CD4-positive, alpha-beta T cell treated with Interleukin-15 for 4 hours (primary cell): ENCODE measurements at regions not wholly inside any gene's neighbourhood (a gene's known extent, or its start where the extent isn't known, plus 50 kb on each side); places are given as distances from the start of the nearest gene placed in this dataset.
"Not testable (repeated sequence)": the region's sequence is repeated elsewhere in the genome, so short reads cannot be mapped to it uniquely, and the experiment has no call there.

ENCODE experiments used
- DNase-seq: peaks from one replicate; pipeline ENCODE4 v3.0.0-alpha.2; 2020; ENCODE audit warnings: low spot score

DNA sequence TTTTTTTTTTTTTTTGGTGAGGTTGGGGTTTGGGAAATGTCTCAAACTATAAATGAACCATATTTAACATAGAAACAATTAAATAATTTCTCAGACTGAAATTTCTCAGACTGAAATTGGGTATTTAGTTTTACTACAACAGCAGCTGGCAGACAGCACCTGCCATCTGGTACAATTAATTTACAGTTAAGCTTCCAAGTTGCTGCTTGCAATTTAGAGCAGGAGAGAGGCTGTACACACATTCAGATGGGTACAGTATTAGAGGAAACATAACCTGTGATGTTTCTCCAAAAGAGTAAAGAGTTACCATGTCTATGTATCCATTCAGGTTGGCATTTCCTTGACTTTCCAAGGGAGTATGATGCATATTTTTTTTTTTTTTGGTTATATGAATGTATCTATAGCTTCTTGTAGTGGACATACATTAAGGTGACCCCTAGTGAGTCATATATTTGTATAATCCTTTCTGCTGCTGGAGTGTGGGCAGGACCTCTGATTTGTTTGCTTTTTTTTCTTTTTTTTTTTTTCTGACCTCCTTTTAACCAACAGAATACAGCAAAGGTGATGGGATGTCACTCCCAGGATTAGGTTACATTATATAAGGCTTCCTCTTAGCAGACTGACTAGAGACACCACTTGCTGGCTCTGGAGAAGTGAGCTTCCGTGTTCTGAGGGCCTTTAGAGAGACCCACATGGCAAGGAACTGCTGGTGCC lies 201.7 kb downstream of the PTH2R start:
- no peak for DNase-seq

DNA sequence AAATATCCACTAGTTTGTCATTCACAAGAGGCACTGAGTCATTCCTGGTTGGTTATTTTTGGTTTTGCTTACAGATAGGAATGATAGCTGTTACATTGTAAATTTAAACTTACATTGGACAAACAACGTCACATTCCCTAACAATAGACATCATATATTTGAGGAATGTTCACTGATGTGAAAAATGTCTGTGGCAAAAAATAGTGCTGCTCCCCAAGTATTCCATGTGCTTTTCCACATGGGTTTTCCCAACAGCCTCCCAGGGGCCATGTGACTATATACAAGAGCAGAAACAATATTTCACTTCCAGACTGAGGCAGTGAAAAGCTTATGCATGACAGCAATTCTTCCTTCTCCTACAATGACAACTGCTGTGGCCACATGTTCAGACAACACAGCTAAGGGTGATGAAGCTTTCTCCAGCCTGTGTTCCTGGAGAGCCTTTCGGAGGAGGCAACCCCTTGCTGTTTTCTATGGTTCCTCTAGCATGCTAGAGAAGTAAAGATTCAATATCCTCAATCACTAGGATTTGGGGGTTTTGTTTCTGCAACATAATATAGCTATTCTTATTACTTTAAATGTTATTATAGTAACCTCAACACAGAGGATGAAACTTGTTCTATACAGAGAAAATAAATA lies 202.7 kb downstream of the PTH2R start:
- DNase-seq = no peak

DNA sequence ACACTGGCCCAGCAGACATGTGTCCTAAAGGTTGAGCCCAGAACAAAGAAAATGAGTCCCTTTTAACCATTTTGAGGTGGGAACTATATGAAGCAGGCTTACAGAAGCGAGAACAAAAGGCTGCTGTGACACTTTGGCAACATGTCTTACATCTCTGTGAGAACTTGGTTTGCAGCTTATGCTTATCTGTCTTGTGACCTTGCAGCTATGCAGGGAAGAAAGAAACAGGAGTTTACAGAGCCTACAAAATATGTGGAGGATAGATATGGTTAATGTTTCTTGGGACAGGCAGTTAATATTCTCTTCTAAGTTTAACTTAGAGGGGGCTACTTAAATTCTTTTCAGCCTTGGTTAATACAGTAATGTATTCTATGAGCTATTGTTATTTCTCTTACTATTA lies 209.1 kb downstream of the PTH2R start:
- not testable (repeated sequence) for DNase-seq

DNA sequence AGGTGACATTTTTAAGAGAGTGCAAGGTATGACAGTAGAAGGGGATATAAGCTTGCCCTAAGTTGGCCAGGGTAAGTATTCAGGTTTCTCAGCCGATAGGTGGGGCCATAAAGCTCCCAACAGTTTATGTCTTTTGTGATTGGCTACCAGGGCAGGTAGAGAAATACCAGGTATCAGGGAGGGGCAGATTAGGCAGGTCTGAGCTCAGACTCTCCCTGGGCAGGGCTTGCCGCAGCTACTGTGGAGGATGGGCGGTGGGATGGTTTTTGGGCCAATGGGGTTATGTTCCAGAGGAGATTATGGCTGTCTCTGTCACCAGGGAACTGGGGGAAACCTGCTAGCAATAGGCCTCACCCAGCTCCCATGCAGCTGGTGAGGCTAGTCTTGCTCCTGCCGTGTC lies 211.6 kb downstream of the PTH2R start:
- DNase-seq = no peak

DNA sequence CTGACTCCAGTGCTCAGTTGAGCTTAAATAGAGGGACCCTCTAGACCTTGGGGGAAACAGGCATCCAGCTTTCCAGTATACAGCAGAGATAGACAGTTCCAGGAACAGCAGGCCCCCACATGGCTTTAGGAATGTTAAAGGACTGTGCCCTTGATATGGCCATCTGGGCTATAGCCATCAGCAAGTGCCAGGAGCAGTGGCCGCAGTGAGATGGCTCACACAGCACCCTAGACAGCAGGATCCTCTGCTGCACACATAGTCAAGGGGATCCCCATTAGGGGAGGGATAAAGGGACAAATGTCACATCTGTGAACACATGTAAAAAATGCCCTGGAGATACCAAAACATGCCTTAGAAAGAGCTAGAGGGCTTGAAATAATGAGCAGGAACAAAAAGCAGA lies 213.4 kb downstream of the PTH2R start:
- no peak for DNase-seq

DNA sequence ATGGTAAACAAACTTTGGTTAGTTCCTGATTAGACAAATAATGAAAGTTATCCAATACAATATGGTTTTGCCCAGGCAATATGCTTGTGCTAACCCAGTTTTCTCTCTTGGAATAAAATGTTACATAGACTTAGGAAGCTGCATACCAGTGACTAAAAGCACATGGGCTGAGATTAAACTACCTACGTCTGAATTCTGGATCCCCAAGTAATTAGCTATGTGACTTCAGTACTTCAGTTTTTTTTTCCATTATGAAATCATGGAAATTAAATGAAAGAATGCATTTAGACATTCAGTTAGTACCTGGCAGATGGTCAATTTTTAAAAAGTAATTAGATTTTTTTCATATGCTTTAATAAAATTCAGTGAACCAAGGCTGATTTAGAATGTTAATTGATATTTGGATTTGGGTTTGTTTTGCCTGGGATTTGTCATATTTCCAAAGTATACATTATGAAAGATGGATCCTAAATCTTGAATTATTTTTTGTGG lies 213.9 kb downstream of the PTH2R start:
- DNase-seq = no peak

DNA sequence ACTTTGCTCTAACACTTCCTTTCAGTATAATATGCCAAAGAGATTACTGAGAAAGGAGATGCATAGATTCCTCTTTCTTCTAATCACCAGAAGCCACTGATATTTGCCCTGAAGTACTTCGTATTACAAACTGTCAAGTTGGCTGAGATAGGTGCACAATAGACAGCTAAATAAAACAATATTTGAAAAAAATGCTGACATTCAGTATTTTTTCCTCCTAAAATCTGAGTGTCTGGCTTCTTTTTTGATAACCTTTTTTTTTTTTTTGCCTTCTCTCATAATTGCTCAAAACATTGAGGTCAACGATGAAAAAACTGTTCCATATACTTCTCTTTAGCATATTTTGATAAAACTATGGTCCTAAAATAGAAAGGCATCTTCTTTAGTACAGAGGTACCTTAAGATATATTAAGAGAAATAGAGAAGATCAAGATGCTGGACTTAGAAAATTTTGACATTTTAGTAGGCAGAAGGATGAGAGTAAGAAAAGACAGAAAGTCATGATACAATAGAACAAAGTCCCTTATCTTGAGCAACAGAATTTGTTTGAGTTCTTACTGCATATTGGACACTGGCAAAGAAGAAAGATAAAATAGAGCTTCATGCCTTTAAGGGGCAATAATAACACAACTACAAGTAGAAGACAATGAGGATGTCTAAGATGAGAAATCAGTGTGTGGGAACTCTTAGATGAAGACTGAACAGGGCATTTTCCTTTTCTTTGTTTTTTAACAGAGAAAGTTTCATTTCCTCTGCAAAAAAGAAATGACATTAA lies 220.7 kb downstream of the PTH2R start:
- DNase-seq = no peak

DNA sequence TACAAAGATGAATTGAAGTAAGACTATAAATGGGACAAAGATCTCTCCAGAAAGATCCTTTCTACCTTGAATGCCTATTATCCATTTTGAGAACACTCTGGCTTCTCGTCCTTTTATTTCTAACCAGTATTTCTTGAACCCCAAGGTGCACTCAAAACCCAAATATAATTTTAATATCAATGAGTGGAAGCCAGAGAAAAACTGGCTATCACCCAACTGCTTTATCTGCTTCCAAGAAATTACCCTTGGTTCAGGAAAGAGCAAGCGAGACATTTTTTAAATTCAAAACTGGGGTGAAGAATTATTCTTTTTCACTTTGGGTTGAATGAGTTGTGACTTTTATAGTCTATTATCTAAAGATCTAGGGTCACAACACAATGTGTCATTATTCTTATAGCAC lies 221.3 kb downstream of the PTH2R start:
- DNase-seq = no peak

DNA sequence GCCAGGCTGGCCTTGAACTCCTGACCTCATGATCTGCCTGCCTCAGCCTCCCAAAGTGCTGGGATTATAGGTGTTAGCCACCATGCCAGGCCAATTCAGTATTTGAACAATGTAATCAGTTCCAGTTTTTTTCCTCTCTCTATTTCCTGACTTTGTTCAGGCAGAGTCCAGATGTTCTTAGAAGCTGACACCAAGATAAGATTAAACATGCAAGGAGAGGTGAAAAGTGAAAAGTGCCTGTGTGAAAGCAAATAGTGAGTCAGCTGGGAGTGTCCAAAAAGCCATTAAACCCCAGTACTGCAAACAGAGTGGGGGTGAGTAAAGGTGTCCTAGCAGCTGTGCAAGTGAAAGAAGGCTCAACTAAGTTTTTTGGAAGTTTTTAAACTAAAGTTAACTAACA lies 231.5 kb downstream of the PTH2R start:
- DNase-seq = no peak

DNA sequence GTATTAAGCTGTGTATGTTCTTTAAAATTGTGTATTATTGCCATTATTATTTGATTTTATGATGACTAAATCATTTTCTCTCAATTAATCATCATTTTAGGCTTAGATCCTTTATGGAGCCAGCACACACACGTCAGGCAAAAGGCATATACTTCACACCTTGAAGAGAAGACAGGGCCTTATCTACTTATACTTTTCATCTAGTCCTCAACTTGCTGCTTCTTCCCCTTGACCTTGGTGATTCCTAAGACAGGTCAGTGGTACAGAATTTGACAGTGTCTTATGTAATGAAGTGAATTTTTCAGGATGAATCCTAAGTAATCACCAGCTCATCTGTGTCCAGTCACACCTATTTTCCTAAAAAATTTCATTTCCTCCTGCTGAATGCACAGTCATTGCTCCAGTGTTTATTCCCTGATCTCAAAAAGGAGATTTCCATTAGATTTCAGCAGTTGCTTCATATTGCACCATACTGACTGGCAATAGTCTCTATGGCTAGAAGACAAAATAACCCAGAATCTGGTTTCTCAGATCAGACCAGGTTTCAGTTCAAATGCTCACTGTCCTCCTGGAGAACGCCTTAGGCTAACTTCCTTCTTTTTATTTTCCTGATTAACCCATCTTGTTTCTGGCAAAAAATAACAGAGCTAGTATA lies 235.7 kb downstream of the PTH2R start:
- no peak for DNase-seq

DNA sequence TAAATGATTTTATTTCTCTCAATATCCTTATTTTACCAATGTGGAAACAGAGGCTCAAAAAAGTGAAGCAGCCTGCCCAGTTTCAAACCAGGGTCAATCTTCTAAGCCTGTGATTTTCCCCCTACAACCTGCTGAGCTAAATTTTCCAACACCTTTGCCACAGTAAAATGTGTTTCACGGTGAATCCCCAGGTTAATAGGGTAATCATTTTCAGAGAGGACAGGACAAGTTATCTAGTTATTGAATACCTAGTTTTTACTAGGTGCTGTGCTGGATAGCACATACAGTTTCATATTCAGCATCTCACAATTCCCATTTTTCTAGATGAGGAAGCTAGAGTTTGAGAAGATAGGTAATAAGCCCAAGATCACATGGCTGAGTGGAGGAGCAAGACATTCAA lies 236.6 kb downstream of the PTH2R start:
- no peak for DNase-seq

DNA sequence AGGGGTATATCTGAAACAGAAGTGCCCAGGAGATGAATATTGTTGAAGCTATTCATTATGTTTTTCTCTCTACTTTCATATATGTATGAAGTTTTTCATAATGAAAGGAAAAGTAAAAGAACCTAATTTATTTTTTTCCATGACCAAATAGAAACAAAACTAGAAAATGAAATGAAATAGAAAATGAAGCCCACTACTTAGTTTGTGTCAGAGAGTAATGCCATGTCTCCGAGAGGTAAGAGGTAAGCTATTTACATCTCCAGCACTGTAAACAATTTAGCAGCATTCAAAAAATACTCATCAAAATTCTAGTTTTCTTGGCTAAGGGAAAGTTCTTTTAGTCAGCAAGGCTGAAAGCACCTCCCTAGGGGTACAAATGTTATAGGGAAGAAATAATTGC lies 238.6 kb downstream of the PTH2R start:
- DNase-seq = no peak

DNA sequence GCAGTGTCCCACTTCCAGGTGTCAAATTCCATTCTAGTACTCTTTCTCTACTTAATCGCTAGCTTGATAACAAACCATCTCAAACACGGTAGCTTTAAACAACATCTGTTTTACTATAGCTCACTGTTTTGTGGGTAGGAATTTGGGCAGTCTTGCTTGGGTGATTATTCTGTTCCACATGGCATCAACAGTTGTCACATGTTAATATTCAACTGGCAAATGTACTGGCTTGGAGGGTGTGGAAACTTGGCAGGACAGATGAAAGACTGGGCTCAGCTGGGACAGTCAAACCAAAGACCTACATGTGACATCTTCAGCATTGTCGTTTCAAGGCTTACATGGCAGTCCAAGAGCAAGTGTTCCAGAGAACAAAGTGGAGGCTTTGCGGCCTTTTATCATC lies 241.8 kb downstream of the PTH2R start:
- DNase-seq = no peak

DNA sequence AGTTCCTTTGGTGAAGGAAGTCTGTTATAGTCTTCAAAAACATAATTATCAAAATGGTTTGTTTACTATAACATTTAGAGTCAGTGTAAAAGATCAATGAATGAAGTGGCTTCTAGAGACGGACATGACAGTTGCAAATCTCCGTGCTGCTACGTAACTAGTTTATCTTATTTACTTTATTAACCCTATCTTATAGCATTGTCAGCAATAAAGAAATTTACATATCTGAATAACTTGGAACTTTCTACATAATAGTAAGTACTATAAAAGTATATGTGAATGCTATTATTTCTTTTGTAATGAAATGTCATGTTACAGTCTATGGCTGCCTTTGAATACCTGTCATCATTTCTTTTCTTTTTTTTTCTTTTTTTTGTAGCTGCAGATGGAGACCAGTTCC lies 246.8 kb downstream of the PTH2R start:
- DNase-seq = no peak

DNA sequence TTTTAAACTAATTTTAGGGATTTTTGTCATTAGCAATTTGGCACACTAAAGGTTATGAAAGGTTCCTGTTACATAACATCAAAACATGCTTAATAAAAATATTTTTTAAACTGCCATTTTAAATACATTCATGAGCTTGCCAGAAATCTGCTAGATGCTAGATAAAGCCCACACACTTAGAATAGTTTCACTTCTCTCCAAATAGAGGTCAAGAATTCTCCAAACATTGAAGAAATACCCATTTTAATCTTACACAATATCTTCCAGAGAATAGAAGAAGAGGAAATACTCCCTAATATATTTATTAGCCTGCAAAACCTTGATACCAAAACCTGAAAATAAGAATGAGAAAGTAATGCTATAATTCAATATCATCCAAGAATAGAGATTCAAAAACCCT lies 247.5 kb downstream of the PTH2R start:
- DNase-seq = no peak

DNA sequence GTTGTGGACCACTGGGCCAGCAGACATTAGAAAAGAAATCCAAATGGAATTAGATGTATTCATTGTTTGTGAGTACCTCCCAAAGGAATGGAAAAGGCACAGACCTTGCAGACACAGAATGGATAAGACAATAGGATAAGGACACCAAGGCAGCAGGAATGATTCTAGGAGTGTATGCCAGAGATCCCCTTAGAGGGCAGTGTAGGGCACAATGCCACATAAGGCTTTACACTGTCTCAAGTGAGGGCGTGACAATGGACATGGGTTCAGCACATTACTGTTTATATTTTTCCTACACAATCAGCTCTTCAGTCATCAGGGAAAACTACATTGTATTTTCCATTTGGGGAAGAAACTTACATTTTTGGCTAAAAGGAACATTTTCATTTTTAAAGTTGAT lies 250.9 kb downstream of the PTH2R start:
- no peak for DNase-seq

DNA sequence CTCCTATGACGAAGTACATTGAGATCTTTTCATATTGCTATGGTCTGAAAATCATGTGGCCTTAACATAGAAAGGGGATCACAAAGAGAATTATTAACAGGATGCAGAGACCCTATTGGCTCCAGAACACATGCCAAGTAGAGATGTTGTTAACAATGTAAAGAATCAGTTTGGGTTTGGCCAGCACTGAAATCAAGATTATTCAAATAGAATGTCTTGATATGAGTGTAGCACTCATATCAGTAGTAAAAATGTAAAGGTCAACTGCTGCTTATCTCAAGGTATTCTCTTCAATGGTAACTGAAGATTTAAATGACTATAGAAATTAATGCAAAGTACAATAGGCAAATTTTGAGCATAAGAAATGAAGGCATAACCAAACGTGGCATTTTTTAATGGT lies 262.8 kb downstream of the PTH2R start:
- no peak for DNase-seq

DNA sequence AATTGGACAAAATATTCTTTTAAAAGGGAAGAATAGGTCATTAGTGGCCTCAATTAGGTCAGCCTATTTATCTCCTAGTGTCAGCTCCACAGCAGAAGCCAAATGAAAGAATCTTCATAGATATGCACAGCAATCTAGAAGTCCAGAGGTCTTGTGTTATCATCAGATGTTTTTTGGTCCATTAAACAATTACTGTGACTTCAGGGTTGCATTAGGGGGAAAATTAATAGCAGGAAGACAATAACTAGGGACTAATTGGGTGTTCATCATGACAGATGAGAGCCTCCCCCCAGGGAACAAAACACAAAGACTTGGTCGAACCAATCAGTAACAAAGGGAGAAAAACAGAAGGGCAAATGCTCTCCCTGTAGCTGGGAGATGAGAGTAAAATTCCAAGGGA lies 264.7 kb downstream of the PTH2R start:
- no peak for DNase-seq

DNA sequence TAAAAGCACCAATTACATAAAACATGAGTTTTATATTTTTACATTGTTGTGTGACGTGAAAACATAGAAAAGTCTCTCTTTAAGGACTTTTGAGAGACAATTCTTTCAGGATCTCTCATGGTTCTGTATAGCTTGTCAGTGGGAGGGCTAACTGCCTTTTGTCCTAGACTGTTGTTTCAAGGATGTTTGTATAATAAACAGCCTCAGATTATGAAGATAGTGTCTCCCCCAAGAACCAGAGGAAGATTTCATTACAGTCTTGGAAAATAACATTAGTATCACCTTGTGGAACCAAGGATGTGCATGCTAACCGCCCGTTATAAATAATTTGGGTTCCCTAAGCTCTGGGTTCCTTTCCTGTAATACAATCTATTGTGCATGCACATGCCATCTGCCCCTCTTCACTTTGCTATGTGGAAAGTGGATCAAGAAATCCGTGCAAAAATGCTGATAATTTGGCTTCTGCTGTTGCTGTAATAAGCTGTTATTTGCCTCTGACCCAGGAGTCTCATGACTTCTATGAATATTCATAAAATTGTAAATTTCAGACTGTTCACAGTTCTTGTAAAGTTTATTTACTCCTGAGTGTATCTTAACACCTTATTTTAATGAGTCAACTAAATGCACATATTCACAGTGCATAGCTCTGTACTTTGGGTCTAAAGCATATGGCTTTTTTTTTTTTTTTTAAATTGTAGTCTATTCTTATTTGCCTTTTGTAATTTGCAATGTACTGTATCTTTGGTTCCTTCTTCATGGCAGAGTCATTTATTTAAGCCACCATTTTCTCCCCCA lies 265.5 kb downstream of the PTH2R start:
- DNase-seq = no peak

DNA sequence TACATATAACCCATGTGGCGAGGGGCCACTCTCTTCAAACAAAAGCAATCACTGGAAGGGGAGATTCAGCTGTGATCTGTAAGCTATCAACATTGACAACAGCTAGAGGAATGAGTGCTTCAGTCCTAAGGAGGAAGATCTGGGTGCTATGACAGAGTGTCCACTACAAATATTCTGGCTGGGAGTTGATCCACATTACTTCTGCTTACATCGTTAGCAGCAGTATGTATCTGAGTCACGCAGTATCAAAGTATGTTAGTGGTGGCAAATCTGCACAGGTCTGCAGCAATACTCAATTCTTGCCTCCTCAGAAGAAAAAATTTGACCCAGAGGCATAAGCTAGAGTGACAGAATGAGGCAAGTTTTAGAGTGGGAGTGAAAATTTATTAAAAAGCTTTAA lies 267.0 kb downstream of the PTH2R start:
- DNase-seq = no peak

DNA sequence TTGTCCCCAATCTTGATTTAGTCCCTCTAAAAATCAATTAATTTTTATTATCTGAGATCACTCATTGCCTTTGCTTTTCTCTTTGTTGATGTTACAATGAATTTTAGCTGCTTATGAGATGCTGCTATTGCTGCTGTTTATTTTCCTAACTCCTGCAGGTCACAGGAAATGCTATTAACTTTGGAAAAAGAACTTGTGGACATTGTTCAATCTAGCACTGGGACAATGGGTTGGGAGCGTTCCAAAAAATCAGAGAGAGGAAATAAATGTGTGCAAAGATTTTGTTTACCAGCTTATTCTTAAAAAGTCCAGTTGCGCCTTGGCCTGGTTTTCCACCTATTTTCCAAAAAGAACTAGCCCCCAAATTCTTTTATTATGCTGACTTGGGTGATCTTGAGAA lies 268.3 kb downstream of the PTH2R start:
- DNase-seq = no peak

DNA sequence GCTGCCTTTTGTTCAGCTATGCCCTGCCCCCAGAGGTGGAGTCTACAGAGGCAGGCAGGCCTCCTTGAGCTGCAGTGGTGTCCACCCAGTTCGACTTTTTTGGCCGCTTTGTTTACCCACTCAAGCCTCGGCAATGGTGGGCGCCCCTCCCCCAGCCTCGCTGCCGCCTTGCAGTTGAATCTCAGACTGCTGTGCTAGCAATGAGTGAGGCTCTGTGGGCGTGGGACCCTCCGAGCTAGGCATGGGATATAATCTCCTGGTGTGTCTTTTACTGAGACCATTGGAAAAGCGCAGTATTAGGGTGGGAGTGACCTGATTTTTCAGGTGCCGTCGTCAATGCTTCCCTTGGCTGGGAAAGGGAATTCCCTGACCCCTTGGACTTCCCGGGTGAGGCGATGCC lies 279.3 kb downstream of the PTH2R start:
- not testable (repeated sequence) for DNase-seq
